ENCODE measurements at regions not wholly inside any gene's neighbourhood (a gene's known extent, or its start where the extent isn't known, plus 50 kb on each side); places are given as distances from the start of the nearest gene placed in this dataset.

DNA sequence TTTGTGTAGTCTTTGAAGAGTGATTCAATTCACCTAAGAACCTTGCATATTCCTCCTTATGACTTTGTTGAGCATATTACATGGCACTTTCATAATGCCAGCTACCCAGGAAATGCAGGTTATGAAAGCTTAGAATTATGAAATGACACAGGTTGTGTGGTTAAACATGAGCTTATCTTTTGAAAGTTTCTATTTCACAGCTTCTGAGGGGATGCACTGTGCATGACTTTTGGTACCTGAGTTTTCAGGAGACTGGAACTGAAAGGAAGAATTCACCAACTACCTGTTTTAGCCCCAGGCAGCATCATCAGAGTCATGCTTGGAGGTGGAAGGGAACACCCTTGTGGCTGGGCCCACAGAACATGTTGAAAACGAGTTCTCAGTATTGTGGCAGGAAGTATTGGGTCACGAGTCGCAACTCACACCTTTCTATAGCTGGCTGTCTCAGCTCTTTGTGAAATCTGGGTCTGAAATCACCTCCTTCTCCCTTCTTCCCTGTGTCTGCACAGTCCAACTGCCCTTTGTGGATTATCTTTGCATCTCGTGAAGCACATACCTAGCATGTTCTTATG is 228.2 kb downstream of the PTEN start:
- TF ChIP-seq, protein P1, sequence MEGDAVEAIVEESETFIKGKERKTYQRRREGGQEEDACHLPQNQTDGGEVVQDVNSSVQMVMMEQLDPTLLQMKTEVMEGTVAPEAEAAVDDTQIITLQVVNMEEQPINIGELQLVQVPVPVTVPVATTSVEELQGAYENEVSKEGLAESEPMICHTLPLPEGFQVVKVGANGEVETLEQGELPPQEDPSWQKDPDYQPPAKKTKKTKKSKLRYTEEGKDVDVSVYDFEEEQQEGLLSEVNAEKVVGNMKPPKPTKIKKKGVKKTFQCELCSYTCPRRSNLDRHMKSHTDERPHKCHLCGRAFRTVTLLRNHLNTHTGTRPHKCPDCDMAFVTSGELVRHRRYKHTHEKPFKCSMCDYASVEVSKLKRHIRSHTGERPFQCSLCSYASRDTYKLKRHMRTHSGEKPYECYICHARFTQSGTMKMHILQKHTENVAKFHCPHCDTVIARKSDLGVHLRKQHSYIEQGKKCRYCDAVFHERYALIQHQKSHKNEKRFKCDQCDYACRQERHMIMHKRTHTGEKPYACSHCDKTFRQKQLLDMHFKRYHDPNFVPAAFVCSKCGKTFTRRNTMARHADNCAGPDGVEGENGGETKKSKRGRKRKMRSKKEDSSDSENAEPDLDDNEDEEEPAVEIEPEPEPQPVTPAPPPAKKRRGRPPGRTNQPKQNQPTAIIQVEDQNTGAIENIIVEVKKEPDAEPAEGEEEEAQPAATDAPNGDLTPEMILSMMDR (conservative IDR thresholded peaks at IDR 0.05 in 1 of 2, IDR thresholded peaks at IDR 0.05 in 1 of 2; ENCODE audit: extremely low read depth in 1 of 2, insufficient read depth in 1 of 2, low read depth in 1 of 2, low read length in 2 of 2) = peak in 1 of 2 donors; percentile 38
- no peak for TF ChIP-seq EZH2 (IDR thresholded peaks at IDR 0.05; ENCODE audit: borderline replicate concordance, low read length)
